HUES64 (cell line): ENCODE measurements at regions not wholly inside any gene's neighbourhood (a gene's known extent, or its start where the extent isn't known, plus 50 kb on each side); places are given as distances from the start of the nearest gene placed in this dataset.

Source experiments
- H3K27ac ChIP-seq: 2 replicates; pipeline ENCODE4 v1.7.0; 2013; ENCODE audit warnings: low read depth, low read length, inconsistent platforms
- H3K27me3 ChIP-seq: 2 replicates; pipeline ENCODE4 v1.6.1; 2013; ENCODE audit warnings: mild to moderate bottlenecking, low read length; ENCODE audit not compliant: insufficient read depth
- H3K36me3 ChIP-seq: 2 replicates; pipeline ENCODE4 v1.6.1; 2013; ENCODE audit warnings: mild to moderate bottlenecking, low read length; ENCODE audit not compliant: insufficient read depth
- H3K4me1 ChIP-seq: 2 replicates; pipeline ENCODE4 v1.6.1; 2013; ENCODE audit warnings: mild to moderate bottlenecking, low read length, moderate library complexity; ENCODE audit not compliant: insufficient read depth
- H3K4me3 ChIP-seq: 2 replicates; pipeline ENCODE4 v1.5.1; 2013; ENCODE audit warnings: mild to moderate bottlenecking, low read length, moderate library complexity
- H3K9ac ChIP-seq: 2 replicates; pipeline ENCODE4 v1.6.1; 2013; ENCODE audit warnings: mild to moderate bottlenecking, low read depth, low read length
- H3K9me3 ChIP-seq: 2 replicates; pipeline ENCODE4 v1.6.1; 2013; ENCODE audit warnings: low read depth, low read length; ENCODE audit not compliant: insufficient read depth
- WGBS: fragments of 150-250, 120-280 bp; methylation state at CpG from one replicate; pipeline ENCODE4 v1.1.7; 2013; ENCODE audit warnings: missing lambda C conversion rate; 5-methylcytosine and 5-hydroxymethylcytosine counted together

DNA sequence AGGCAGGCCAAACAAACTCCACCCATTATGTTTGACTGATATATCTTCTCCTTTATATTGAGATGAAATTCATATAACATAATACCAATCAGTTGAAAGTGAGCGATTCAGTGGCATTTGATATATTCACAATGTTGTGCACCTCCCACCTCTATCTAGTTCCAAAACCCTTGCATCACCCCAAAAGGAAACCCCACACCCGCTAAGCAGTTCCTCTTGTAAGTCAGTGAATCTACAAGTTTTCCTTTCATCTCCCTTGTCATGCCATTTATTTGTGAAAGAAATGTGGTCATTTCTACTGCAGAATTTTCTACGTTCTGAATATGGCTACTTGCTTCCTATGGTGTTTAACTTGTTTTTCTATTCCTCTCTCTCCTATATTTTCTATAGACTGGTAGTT is 99.4 kb upstream of the PTPN3 start:
- Histone ChIP-seq H3K27me3 (no peaks in the 10 kb centered on the region), H3K4me1 (no peaks in the 10 kb centered on the region), H3K27ac (no peak overlapping the region), H3K4me3 (no peak overlapping the region), H3K9me3 (no peaks in the 10 kb centered on the region), H3K9ac (no peak overlapping the region), H3K36me3 (no peaks in the 10 kb centered on the region)
- WGBS = 96% methylated on average over 2 of the region's 3 CpGs

- Histone ChIP-seq H3K9me3 (no peaks in the 10 kb centered on the region), H3K27ac (no peak overlapping the region), H3K36me3 (no peaks in the 10 kb centered on the region), H3K4me3 (no peak overlapping the region), H3K4me1 (no peaks in the 10 kb centered on the region), H3K9ac (no peak overlapping the region), H3K27me3 (no peaks in the 10 kb centered on the region)
- WGBS = 99% methylated on average over 2 of the region's 2 CpGs
Observed at GRCh38 chr9:109599131-109599530, 101.0 kb upstream of the PTPN3 start.

DNA sequence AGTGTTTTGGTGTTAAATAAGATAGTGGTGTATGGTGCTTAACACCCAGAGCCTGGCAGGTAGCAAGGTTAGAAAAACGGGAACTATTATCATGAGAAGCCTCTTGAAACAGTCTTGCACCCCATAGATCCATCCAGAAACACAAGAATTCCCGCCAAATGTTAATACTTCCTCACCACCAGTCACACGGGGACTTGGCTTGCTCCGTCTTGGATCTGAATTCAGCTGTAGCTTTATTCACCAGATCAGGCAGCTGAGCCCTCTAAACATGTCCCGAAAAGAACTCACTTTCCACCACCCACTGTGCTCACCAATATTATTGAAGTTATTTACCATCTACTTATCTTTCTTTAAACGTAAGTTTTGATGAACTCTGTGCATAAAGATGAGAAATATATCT is 101.6 kb upstream of the PTPN3 start:
- Histone ChIP-seq H3K27me3 (no peaks in the 10 kb centered on the region), H3K4me3 (no peak overlapping the region), H3K9me3 (no peaks in the 10 kb centered on the region), H3K4me1 (no peaks in the 10 kb centered on the region), H3K36me3 (no peaks in the 10 kb centered on the region), H3K27ac (no peak overlapping the region), H3K9ac (no peak overlapping the region)
- 92% methylated on average over 5 of the region's 6 CpGs for WGBS

DNA sequence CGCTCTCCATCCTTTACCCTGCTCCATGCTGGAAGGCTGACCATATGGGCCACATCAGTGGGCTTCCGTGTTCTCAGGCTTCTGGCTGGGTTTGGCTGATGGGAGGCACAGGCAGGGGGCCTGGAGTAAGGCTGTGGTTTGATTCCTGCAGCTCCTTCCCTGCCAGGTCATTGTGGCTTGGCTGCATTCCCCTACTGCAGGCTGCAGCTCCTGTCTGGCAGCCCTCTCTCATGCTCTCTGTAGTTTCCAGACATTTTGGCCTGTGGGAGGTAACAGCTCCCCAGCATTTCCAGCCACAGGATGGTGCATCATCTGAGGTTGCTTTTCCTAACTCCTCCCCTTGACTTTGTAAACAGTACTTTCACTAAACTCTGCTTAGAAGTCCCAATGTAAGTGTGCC is 102.0 kb upstream of the PTPN3 start:
- Histone ChIP-seq H3K4me1 (no peaks in the 10 kb centered on the region), H3K27ac (no peak overlapping the region), H3K9me3 (no peaks in the 10 kb centered on the region), H3K36me3 (no peaks in the 10 kb centered on the region), H3K9ac (no peak overlapping the region), H3K4me3 (no peak overlapping the region), H3K27me3 (no peaks in the 10 kb centered on the region)
- 78% methylated on average over 2 of the region's 2 CpGs for WGBS

GRCh38 chr9:109601181-109601580 is 103.1 kb upstream of the PTPN3 start:
- no peaks in the 10 kb centered on the region for H3K4me1 ChIP-seq
- H3K9ac ChIP-seq = no peak overlapping the region
- H3K9me3 ChIP-seq = no peaks in the 10 kb centered on the region
- no peaks in the 10 kb centered on the region for H3K27me3 ChIP-seq
- WGBS = no CpG with 5 or more reads among the region's 1 CpG
- no peaks in the 10 kb centered on the region for H3K36me3 ChIP-seq
- no peak overlapping the region for H3K4me3 ChIP-seq
- no peak overlapping the region for H3K27ac ChIP-seq

DNA sequence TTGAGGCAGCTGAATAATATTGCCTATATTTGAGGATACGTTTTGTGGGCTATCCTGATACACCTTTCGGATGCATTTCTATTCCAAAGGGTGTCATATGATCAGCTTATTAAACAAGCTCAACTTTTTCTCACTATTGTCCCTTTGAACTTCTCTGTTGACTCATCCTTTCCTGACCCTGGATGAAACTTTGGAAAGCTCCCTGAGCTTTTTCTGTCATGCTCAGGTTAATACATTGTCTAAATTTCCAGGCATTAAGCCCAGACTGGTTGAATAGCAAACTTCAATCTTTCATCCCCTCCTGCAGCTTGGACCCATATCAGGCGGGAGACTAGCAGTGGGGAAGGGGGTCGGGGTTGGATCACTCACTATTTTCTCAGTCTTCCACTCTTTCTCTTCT is 104.9 kb upstream of the PTPN3 start:
- 97% methylated on average over 4 of the region's 4 CpGs for WGBS
- Histone ChIP-seq H3K36me3 (no peaks in the 10 kb centered on the region), H3K27ac (no peak overlapping the region), H3K27me3 (no peaks in the 10 kb centered on the region), H3K9ac (no peak overlapping the region), H3K4me1 (no peaks in the 10 kb centered on the region), H3K9me3 (no peaks in the 10 kb centered on the region), H3K4me3 (no peak overlapping the region)

GRCh38 chr9:109604131-109604530 is 106.0 kb upstream of the PTPN3 start:
- H3K27ac ChIP-seq = no peak overlapping the region
- no peaks in the 10 kb centered on the region for H3K4me1 ChIP-seq
- no peak overlapping the region for H3K9ac ChIP-seq
- WGBS = 85% methylated on average over 6 of the region's 6 CpGs
- H3K4me3 ChIP-seq = no peak overlapping the region
- no peaks in the 10 kb centered on the region for H3K36me3 ChIP-seq
- H3K27me3 ChIP-seq = no peaks in the 10 kb centered on the region
- H3K9me3 ChIP-seq = no peaks in the 10 kb centered on the region

GRCh38 chr9:109604781-109605180 is 106.7 kb upstream of the PTPN3 start:
- no peaks in the 10 kb centered on the region for H3K36me3 ChIP-seq
- H3K4me1 ChIP-seq = no peaks in the 10 kb centered on the region
- H3K27ac ChIP-seq = no peak overlapping the region
- no peaks in the 10 kb centered on the region for H3K27me3 ChIP-seq
- WGBS = 85% methylated on average over 1 of the region's 1 CpG
- no peak overlapping the region for H3K9ac ChIP-seq
- H3K4me3 ChIP-seq = no peak overlapping the region
- H3K9me3 ChIP-seq = no peaks in the 10 kb centered on the region

GRCh38 chr9:109609060-109609459 is 111.0 kb upstream of the PTPN3 start:
- Histone ChIP-seq H3K9me3 (no peaks in the 10 kb centered on the region), H3K9ac (no peak overlapping the region), H3K27ac (no peak overlapping the region), H3K4me1 (no peaks in the 10 kb centered on the region), H3K36me3 (no peaks in the 10 kb centered on the region), H3K27me3 (no peaks in the 10 kb centered on the region), H3K4me3 (no peak overlapping the region)
- WGBS = 80% methylated on average over 1 of the region's 1 CpG

GRCh38 chr9:109616571-109617120 is 118.5 kb upstream of the PTPN3 start:
- Histone ChIP-seq H3K9me3 (no peaks in the 10 kb centered on the region), H3K27me3 (no peaks in the 10 kb centered on the region; the same call in 1 of the 2 replicates), H3K36me3 (no peaks in the 10 kb centered on the region), H3K9ac (no peak overlapping the region), H3K27ac (no peak overlapping the region), H3K4me3 (no peak overlapping the region), H3K4me1 (no peaks in the 10 kb centered on the region)
- 60% methylated on average over 1 of the region's 1 CpG for whole genome bisulfite sequencing

GRCh38 chr9:109619310-109619709 is 121.2 kb upstream of the PTPN3 start:
- Histone ChIP-seq H3K4me1 (no peaks in the 10 kb centered on the region), H3K4me3 (no peak overlapping the region), H3K27ac (no peak overlapping the region), H3K9me3 (no peaks in the 10 kb centered on the region), H3K9ac (no peak overlapping the region), H3K36me3 (no peaks in the 10 kb centered on the region), H3K27me3 (no peaks in the 10 kb centered on the region; the same call in 1 of the 2 replicates)
- 90% methylated on average over 2 of the region's 3 CpGs for WGBS

DNA sequence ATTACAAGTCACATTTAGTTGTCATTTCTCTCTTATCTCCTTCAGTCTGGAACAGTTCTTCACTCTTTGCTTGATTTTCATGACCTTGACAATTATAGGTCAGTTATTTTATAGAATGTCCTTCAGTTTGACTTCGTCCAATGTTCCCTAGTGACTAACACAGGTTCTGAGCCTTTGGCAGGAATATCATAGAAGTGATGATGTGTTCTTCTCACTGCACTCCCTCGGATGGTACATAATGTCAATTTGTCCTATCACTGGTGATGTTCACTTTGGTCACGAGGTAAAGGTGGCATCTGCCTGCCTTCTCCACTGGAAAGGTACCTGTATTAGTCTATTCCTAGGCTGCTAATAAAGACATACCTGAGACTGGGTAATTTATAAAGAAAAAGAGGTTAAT is 126.0 kb upstream of the PTPN3 start:
- Histone ChIP-seq H3K9me3 (no peaks in the 10 kb centered on the region), H3K36me3 (no peaks in the 10 kb centered on the region), H3K9ac (no peak overlapping the region), H3K4me3 (no peak overlapping the region), H3K27me3 (no peaks in the 10 kb centered on the region), H3K4me1 (no peaks in the 10 kb centered on the region), H3K27ac (no peak overlapping the region)
- 91% methylated on average over 3 of the region's 3 CpGs for WGBS
